NB4 (cell line): ENCODE measurements at regions not wholly inside any gene's neighbourhood (a gene's known extent, or its start where the extent isn't known, plus 50 kb on each side); places are given as distances from the start of the nearest gene placed in this dataset.

ENCODE experiments used
- MYC ChIP-seq: IDR thresholded peaks from 2 replicates; pipeline ENCODE4 v1.6.1; 2011; ENCODE audit warnings: low read depth, low read length
- POLR2A ChIP-seq: IDR thresholded peaks from 2 replicates; pipeline ENCODE4 v1.6.1; 2011; ENCODE audit warnings: mild to moderate bottlenecking; ENCODE audit not compliant: insufficient read length; ENCODE audit errors: extremely low read depth
- TF ChIP-seq, protein P1 (sequence below): IDR thresholded peaks from one replicate; pipeline ENCODE4 v1.5.1; 2012; ENCODE audit warnings: low read depth, low read length
- TF ChIP-seq, protein P2 (sequence below): IDR thresholded peaks from 2 replicates; pipeline ENCODE4 v1.6.1; 2011; ENCODE audit warnings: low read depth, low read length

DNA sequence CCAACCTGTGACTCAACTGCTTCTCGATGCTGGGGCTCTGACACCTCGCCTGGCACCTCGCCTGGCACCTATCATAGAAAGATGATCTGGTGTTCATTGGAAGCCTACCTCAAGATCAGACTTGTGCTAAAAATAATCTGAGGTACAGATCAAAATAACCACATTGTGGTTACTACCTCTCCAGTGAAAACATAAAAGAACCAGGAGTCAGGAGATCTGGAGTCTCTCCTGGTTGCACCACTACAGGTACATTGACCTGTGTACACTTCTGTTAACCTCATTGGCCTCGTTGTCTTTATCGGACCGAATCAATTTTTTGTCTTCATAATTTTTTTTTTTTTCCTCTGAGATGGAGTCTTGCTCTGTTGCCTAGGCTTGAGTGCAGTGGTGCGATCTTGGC, 695.9 kb downstream of the HDGFL1 start:
- TF ChIP-seq, protein P1, sequence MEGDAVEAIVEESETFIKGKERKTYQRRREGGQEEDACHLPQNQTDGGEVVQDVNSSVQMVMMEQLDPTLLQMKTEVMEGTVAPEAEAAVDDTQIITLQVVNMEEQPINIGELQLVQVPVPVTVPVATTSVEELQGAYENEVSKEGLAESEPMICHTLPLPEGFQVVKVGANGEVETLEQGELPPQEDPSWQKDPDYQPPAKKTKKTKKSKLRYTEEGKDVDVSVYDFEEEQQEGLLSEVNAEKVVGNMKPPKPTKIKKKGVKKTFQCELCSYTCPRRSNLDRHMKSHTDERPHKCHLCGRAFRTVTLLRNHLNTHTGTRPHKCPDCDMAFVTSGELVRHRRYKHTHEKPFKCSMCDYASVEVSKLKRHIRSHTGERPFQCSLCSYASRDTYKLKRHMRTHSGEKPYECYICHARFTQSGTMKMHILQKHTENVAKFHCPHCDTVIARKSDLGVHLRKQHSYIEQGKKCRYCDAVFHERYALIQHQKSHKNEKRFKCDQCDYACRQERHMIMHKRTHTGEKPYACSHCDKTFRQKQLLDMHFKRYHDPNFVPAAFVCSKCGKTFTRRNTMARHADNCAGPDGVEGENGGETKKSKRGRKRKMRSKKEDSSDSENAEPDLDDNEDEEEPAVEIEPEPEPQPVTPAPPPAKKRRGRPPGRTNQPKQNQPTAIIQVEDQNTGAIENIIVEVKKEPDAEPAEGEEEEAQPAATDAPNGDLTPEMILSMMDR: no peak
- TF ChIP-seq, protein P2, sequence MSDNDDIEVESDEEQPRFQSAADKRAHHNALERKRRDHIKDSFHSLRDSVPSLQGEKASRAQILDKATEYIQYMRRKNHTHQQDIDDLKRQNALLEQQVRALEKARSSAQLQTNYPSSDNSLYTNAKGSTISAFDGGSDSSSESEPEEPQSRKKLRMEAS: no peak
- TF ChIP-seq POLR2A: no peak
- no peak for TF ChIP-seq MYC
